ENCODE measurements at regions not wholly inside any gene's neighbourhood (a gene's known extent, or its start where the extent isn't known, plus 50 kb on each side); places are given as distances from the start of the nearest gene placed in this dataset.

- TF ChIP-seq REST (IDR thresholded peaks at IDR 0.05; ENCODE audit: borderline replicate concordance) (no peak), EP300 (conservative IDR thresholded peaks at IDR 0.05; ENCODE audit: poor library complexity, severe bottlenecking) (no peak), SMC3 (conservative IDR thresholded peaks at IDR 0.05; ENCODE audit: poor library complexity) (no peak), RAD21 (conservative IDR thresholded peaks at IDR 0.05) (no peak), POLR2AphosphoS5 (IDR thresholded peaks at IDR 0.05) (no peak)
- no peak overlapping the region for H3K4me3 ChIP-seq (ENCODE audit: low read length)
- no peaks in the 10 kb centered on the region for H4K20me1 ChIP-seq (ENCODE audit: insufficient read depth)
- no peaks in the 10 kb centered on the region for H3F3A ChIP-seq (ENCODE audit: insufficient read depth, low read length, poor library complexity, severe bottlenecking)
- no peaks in the 10 kb centered on the region for H3K27me3 ChIP-seq (ENCODE audit: insufficient read depth, low read depth, low read length)
- H3K9me2 ChIP-seq (ENCODE audit: insufficient read depth, low read length): no peaks in the 10 kb centered on the region
- H3K4me2 ChIP-seq (ENCODE audit: low read length): no peak overlapping the region
- no peaks in the 10 kb centered on the region for H3K9me3 ChIP-seq (ENCODE audit: low read length)
- H3K9ac ChIP-seq (ENCODE audit: low read length): no peak overlapping the region
- H3K36me3 ChIP-seq (ENCODE audit: insufficient read depth, low read length): no peaks in the 10 kb centered on the region
- H3K79me2 ChIP-seq (replicated peaks; ENCODE audit: insufficient read depth, low read length): no peaks in the 10 kb centered on the region
- no peak overlapping the region for H3K27ac ChIP-seq (ENCODE audit: low read length)
- no peak overlapping the region for H2AFZ ChIP-seq (ENCODE audit: low read depth, low read length)
Observed at GRCh38 chr1:222394224-222394623, 153.7 kb downstream of the HHIPL2 start.

GRCh38 chr1:222392556-222392955 lies 155.3 kb downstream of the HHIPL2 start:
- no peaks in the 10 kb centered on the region for H3F3A ChIP-seq (ENCODE audit: insufficient read depth, low read length, poor library complexity, severe bottlenecking)
- no peaks in the 10 kb centered on the region for H3K27me3 ChIP-seq (ENCODE audit: insufficient read depth, low read depth, low read length)
- H4K20me1 ChIP-seq (ENCODE audit: insufficient read depth): no peaks in the 10 kb centered on the region
- H3K9me2 ChIP-seq (ENCODE audit: insufficient read depth, low read length): no peaks in the 10 kb centered on the region
- H3K27ac ChIP-seq (ENCODE audit: low read length): no peak overlapping the region
- no peaks in the 10 kb centered on the region for H3K36me3 ChIP-seq (ENCODE audit: insufficient read depth, low read length)
- no peak overlapping the region for H3K9ac ChIP-seq (ENCODE audit: low read length)
- H2AFZ ChIP-seq (ENCODE audit: low read depth, low read length): no peak overlapping the region
- no peaks in the 10 kb centered on the region for H3K79me2 ChIP-seq (replicated peaks; ENCODE audit: insufficient read depth, low read length)
- H3K4me2 ChIP-seq (ENCODE audit: low read length): no peak overlapping the region
- no peak for TF ChIP-seq TAF1 (IDR thresholded peaks at IDR 0.05; ENCODE audit: low read depth)
- TF ChIP-seq RAD21 (conservative IDR thresholded peaks at IDR 0.05): no peak
- no peak for TF ChIP-seq REST (IDR thresholded peaks at IDR 0.05; ENCODE audit: borderline replicate concordance)
- no peak for TF ChIP-seq EZH2 (IDR thresholded peaks at IDR 0.05; ENCODE audit: borderline replicate concordance, insufficient read depth, low read length, poor library complexity, severe bottlenecking)
- TF ChIP-seq CTCF (IDR thresholded peaks at IDR 0.05; ENCODE audit: poor library complexity, severe bottlenecking): no peak
- TF ChIP-seq SMC3 (conservative IDR thresholded peaks at IDR 0.05; ENCODE audit: poor library complexity): no peak
- TF ChIP-seq MXI1 (conservative IDR thresholded peaks at IDR 0.05; ENCODE audit: poor library complexity, severe bottlenecking): no peak
- no peak for TF ChIP-seq POLR2AphosphoS5 (IDR thresholded peaks at IDR 0.05)
- TF ChIP-seq EP300 (conservative IDR thresholded peaks at IDR 0.05; ENCODE audit: poor library complexity, severe bottlenecking): no peak
- no peak overlapping the region for H3K4me3 ChIP-seq (ENCODE audit: low read length)
- no peaks in the 10 kb centered on the region for H3K9me3 ChIP-seq (ENCODE audit: low read length)

Data from neural cell (in vitro differentiated cells).